ENCODE measurements at regions not wholly inside any gene's neighbourhood (a gene's known extent, or its start where the extent isn't known, plus 50 kb on each side); places are given as distances from the start of the nearest gene placed in this dataset.

DNA sequence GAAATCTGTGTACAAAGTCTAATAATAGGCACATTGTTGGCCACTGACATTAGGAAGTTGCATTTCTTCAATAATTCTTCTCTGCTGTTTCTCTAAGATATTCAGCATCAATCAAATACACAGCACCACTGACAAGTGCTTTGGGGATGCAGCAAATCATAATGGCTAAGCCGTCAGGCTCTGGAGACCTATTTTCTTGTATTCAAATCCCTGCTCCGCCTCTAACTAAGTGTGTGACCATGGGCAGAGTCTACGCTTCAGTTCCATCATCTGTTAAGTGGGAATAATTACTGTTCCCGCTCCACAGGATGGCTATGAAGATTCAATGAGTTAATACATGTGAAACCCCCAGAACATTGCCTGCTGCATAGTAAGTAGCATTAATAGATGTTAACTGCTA is 176.9 kb downstream of the ADGRL4 start:
- TF ChIP-seq MXI1 (conservative IDR thresholded peaks at IDR 0.05; ENCODE audit: poor library complexity, severe bottlenecking) (no peak), POLR2AphosphoS5 (IDR thresholded peaks at IDR 0.05) (peak; percentile 31), SMC3 (conservative IDR thresholded peaks at IDR 0.05; ENCODE audit: poor library complexity) (no peak), EP300 (conservative IDR thresholded peaks at IDR 0.05; ENCODE audit: poor library complexity, severe bottlenecking) (peak; percentile 65), REST (IDR thresholded peaks at IDR 0.05; ENCODE audit: borderline replicate concordance) (peak; percentile 19)
- H3K9me2 ChIP-seq (ENCODE audit: insufficient read depth, low read length): no peaks in the 10 kb centered on the region
- H2AFZ ChIP-seq (ENCODE audit: low read depth, low read length): no peak overlapping the region

DNA sequence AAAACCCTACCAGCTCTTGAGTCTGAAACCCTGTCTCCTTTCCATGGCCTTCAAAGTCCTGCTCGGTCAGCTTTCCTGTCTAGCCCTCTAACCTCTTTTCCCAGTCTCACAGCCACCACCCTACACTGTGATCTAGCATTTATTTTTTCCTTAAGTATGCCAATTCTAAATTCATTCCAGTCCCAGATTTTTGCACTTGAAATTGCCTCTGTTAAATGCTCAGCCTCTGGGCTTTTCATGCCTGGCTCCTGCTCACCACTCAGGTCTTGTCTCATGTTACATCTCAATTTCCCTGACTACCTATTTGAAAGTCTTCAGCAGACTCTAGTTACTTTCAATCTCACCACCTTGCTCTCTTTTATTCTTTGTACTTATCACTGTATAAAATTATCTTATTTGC is 176.2 kb downstream of the ADGRL4 start:
- no peak overlapping the region for H2AFZ ChIP-seq (ENCODE audit: low read depth, low read length)
- H3K36me3 ChIP-seq (ENCODE audit: insufficient read depth, low read length): no peaks in the 10 kb centered on the region
- no peaks in the 10 kb centered on the region for H3K79me2 ChIP-seq (replicated peaks; ENCODE audit: insufficient read depth, low read length)
- H3F3A ChIP-seq (ENCODE audit: insufficient read depth, low read length, poor library complexity, severe bottlenecking): peaks cover 6% of the 10 kb centered on the region
- peak overlapping the region; percentile 33 for H3K4me3 ChIP-seq (ENCODE audit: low read length)
- TF ChIP-seq EZH2 (IDR thresholded peaks at IDR 0.05; ENCODE audit: borderline replicate concordance, insufficient read depth, low read length, poor library complexity, severe bottlenecking) (no peak), SMC3 (conservative IDR thresholded peaks at IDR 0.05; ENCODE audit: poor library complexity) (no peak), EP300 (conservative IDR thresholded peaks at IDR 0.05; ENCODE audit: poor library complexity, severe bottlenecking) (no peak), TAF1 (IDR thresholded peaks at IDR 0.05; ENCODE audit: low read depth) (no peak), POLR2AphosphoS5 (IDR thresholded peaks at IDR 0.05) (no peak), REST (IDR thresholded peaks at IDR 0.05; ENCODE audit: borderline replicate concordance) (no peak), RAD21 (conservative IDR thresholded peaks at IDR 0.05) (no peak), MXI1 (conservative IDR thresholded peaks at IDR 0.05; ENCODE audit: poor library complexity, severe bottlenecking) (no peak)
- TF ChIP-seq, protein P1, sequence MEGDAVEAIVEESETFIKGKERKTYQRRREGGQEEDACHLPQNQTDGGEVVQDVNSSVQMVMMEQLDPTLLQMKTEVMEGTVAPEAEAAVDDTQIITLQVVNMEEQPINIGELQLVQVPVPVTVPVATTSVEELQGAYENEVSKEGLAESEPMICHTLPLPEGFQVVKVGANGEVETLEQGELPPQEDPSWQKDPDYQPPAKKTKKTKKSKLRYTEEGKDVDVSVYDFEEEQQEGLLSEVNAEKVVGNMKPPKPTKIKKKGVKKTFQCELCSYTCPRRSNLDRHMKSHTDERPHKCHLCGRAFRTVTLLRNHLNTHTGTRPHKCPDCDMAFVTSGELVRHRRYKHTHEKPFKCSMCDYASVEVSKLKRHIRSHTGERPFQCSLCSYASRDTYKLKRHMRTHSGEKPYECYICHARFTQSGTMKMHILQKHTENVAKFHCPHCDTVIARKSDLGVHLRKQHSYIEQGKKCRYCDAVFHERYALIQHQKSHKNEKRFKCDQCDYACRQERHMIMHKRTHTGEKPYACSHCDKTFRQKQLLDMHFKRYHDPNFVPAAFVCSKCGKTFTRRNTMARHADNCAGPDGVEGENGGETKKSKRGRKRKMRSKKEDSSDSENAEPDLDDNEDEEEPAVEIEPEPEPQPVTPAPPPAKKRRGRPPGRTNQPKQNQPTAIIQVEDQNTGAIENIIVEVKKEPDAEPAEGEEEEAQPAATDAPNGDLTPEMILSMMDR (IDR thresholded peaks at IDR 0.05; ENCODE audit: poor library complexity, severe bottlenecking): no peak
- H3K9ac ChIP-seq (ENCODE audit: low read length): no peak overlapping the region
- H3K9me2 ChIP-seq (ENCODE audit: insufficient read depth, low read length): no peaks in the 10 kb centered on the region
- no peak overlapping the region for H3K4me2 ChIP-seq (ENCODE audit: low read length)
- no peaks in the 10 kb centered on the region for H3K9me3 ChIP-seq (ENCODE audit: low read length)
- H4K20me1 ChIP-seq (ENCODE audit: insufficient read depth): no peaks in the 10 kb centered on the region
- peak overlapping the region; percentile 55 for H3K27ac ChIP-seq (ENCODE audit: low read length)
- H3K27me3 ChIP-seq (ENCODE audit: insufficient read depth, low read depth, low read length): no peaks in the 10 kb centered on the region

More for the DNA sequence above, 176.9 kb downstream of the ADGRL4 start:
- H3K4me3 ChIP-seq (ENCODE audit: low read length): peak overlapping the region; percentile 33
- H3K36me3 ChIP-seq (ENCODE audit: insufficient read depth, low read length): no peaks in the 10 kb centered on the region
- H3K27ac ChIP-seq (ENCODE audit: low read length): peak overlapping the region; percentile 55
- peak overlapping the region; percentile 10 for H3K4me2 ChIP-seq (ENCODE audit: low read length)
- H3K79me2 ChIP-seq (replicated peaks; ENCODE audit: insufficient read depth, low read length): no peaks in the 10 kb centered on the region
- H3K27me3 ChIP-seq (ENCODE audit: insufficient read depth, low read depth, low read length): no peaks in the 10 kb centered on the region
- no peak overlapping the region for H3K9ac ChIP-seq (ENCODE audit: low read length)
- no peaks in the 10 kb centered on the region for H3K9me3 ChIP-seq (ENCODE audit: low read length)
- no peaks in the 10 kb centered on the region for H4K20me1 ChIP-seq (ENCODE audit: insufficient read depth)
- peaks cover 6% of the 10 kb centered on the region for H3F3A ChIP-seq (ENCODE audit: insufficient read depth, low read length, poor library complexity, severe bottlenecking)
